SK-N-SH treated with all-trans-retinoic acid at 6 μM for 48 hours (cell line): ENCODE measurements at regions not wholly inside any gene's neighbourhood (a gene's known extent, or its start where the extent isn't known, plus 50 kb on each side); places are given as distances from the start of the nearest gene placed in this dataset.

Source experiments
- ARNTL ChIP-seq: fragments of 450-650 bp; formaldehyde crosslinking; IDR thresholded peaks from 2 replicates; pipeline ENCODE4 v1.5.0; 2020; ENCODE audit warnings: low read depth, mild to moderate bottlenecking, moderate library complexity, borderline replicate concordance
- BACH2 ChIP-seq: fragments of 250-450 bp; sonication (Bioruptor Pico); IDR thresholded peaks from 2 replicates; pipeline ENCODE4 v1.9.0; 2021; ENCODE audit warnings: mild to moderate bottlenecking, borderline replicate concordance
- ESRRG ChIP-seq: fragments of 250-450 bp; sonication (Bioruptor Pico); IDR thresholded peaks from 2 replicates; pipeline ENCODE4 v1.6.1; 2021; ENCODE audit warnings: mild to moderate bottlenecking
- OSR1 ChIP-seq: fragments of 250-450 bp; sonication (Bioruptor Pico); IDR thresholded peaks from 2 replicates; pipeline ENCODE4 v1.8.0; 2022; ENCODE audit warnings: moderate library complexity, mild to moderate bottlenecking, inconsistent platforms
- SNAI2 ChIP-seq: fragments of 250-450 bp; sonication (Bioruptor Pico); IDR thresholded peaks from 2 replicates; pipeline ENCODE4 v1.5.0; 2020; ENCODE audit warnings: mild to moderate bottlenecking, moderate library complexity
- ZFP3 ChIP-seq: fragments of 250-450 bp; sonication (Bioruptor Pico); IDR thresholded peaks from 2 replicates; pipeline ENCODE4 v1.5.0; 2020; ENCODE audit warnings: mild to moderate bottlenecking, moderate library complexity
- ZNF565 ChIP-seq: fragments of 450-650 bp; formaldehyde crosslinking; conservative IDR thresholded peaks from 2 replicates; pipeline ENCODE4 v1.5.0; 2020; ENCODE audit warnings: low read depth, mild to moderate bottlenecking, moderate library complexity
- TF ChIP-seq, protein P1 (sequence below): fragments of 250-450 bp; sonication (Bioruptor Pico); IDR thresholded peaks from 2 replicates; pipeline ENCODE4 v1.8.0; 2020; ENCODE audit warnings: mild to moderate bottlenecking, moderate library complexity, borderline replicate concordance
- TF ChIP-seq, protein P2 (sequence below): fragments of 250-450 bp; sonication (Bioruptor Pico); IDR thresholded peaks from 2 replicates; pipeline ENCODE4 v1.8.0; 2021; ENCODE audit warnings: low read depth, mild to moderate bottlenecking, moderate library complexity, borderline replicate concordance
- TF ChIP-seq, protein P3 (sequence below): fragments of 250-450 bp; sonication (Bioruptor Pico); IDR thresholded peaks from 2 replicates; pipeline ENCODE4 v1.5.0; 2020; ENCODE audit warnings: mild to moderate bottlenecking, moderate library complexity

DNA sequence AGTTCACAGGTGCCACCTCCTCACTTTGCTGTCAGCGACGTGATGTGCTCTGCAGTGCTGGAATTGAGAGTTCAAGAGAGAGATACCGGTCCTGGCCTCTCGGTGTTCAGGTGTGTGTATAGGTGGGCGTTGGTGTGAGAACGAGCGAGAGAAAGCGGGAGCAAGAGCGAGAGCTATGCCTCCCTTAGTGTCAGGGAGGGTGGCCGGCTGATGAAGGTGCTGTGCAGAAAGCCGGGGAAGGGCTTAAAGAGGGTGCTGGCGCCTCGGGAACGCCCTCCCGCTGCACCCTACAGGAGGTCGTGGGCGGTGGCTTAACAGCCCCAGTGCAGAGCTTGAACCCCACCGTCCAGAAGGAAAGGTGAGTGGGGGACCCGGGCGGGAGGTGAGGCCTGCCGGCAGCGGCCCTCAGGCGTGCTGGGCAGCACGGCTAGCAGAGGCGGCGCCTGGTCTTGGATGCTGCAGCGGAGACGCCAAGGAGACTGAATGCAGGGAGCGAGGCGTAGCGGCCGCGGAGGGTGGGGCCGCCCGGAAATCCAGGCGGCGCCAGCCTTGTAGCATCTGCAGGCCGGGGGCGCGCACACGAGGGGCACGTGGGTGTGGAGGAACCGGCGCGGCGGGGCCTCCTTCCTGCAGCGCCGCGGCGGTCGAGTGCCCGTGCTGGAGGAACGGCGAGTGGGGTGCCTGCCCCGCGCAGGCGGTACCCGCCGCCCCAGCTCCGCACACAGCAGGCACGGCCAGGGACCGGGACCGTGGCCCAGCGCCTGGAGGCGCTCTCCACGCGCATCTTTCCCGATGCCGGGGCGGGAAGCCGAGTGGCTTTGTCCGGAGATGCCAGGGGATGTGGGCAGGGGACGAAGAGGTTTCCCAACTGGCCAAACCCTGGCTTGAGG is 246.8 kb upstream of the TOPAZ1 start:
- no peak for TF ChIP-seq ESRRG (CRISPR knock-in tag)
- TF ChIP-seq, protein P1, sequence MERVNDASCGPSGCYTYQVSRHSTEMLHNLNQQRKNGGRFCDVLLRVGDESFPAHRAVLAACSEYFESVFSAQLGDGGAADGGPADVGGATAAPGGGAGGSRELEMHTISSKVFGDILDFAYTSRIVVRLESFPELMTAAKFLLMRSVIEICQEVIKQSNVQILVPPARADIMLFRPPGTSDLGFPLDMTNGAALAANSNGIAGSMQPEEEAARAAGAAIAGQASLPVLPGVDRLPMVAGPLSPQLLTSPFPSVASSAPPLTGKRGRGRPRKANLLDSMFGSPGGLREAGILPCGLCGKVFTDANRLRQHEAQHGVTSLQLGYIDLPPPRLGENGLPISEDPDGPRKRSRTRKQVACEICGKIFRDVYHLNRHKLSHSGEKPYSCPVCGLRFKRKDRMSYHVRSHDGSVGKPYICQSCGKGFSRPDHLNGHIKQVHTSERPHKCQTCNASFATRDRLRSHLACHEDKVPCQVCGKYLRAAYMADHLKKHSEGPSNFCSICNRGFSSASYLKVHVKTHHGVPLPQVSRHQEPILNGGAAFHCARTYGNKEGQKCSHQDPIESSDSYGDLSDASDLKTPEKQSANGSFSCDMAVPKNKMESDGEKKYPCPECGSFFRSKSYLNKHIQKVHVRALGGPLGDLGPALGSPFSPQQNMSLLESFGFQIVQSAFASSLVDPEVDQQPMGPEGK (CRISPR knock-in tag), result no peak
- no peak for TF ChIP-seq BACH2 (CRISPR knock-in tag)
- TF ChIP-seq ZFP3, result no peak
- TF ChIP-seq, protein P2, sequence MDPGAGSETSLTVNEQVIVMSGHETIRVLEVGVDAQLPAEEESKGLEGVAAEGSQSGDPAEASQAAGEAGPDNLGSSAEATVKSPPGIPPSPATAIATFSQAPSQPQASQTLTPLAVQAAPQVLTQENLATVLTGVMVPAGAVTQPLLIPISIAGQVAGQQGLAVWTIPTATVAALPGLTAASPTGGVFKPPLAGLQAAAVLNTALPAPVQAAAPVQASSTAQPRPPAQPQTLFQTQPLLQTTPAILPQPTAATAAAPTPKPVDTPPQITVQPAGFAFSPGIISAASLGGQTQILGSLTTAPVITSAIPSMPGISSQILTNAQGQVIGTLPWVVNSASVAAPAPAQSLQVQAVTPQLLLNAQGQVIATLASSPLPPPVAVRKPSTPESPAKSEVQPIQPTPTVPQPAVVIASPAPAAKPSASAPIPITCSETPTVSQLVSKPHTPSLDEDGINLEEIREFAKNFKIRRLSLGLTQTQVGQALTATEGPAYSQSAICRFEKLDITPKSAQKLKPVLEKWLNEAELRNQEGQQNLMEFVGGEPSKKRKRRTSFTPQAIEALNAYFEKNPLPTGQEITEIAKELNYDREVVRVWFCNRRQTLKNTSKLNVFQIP (CRISPR knock-in tag), result no peak
- TF ChIP-seq OSR1, result no peak
- no peak for TF ChIP-seq ARNTL
- TF ChIP-seq, protein P3, sequence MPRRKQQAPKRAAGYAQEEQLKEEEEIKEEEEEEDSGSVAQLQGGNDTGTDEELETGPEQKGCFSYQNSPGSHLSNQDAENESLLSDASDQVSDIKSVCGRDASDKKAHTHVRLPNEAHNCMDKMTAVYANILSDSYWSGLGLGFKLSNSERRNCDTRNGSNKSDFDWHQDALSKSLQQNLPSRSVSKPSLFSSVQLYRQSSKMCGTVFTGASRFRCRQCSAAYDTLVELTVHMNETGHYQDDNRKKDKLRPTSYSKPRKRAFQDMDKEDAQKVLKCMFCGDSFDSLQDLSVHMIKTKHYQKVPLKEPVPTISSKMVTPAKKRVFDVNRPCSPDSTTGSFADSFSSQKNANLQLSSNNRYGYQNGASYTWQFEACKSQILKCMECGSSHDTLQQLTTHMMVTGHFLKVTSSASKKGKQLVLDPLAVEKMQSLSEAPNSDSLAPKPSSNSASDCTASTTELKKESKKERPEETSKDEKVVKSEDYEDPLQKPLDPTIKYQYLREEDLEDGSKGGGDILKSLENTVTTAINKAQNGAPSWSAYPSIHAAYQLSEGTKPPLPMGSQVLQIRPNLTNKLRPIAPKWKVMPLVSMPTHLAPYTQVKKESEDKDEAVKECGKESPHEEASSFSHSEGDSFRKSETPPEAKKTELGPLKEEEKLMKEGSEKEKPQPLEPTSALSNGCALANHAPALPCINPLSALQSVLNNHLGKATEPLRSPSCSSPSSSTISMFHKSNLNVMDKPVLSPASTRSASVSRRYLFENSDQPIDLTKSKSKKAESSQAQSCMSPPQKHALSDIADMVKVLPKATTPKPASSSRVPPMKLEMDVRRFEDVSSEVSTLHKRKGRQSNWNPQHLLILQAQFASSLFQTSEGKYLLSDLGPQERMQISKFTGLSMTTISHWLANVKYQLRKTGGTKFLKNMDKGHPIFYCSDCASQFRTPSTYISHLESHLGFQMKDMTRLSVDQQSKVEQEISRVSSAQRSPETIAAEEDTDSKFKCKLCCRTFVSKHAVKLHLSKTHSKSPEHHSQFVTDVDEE (CRISPR knock-in tag), result peak; percentile 40; the same call in 1 of the 2 replicates
- no peak for TF ChIP-seq SNAI2 (CRISPR knock-in tag)
- no peak for TF ChIP-seq ZNF565 (CRISPR knock-in tag)
